SU-DHL-6 (cell line): ENCODE measurements at regions not wholly inside any gene's neighbourhood (a gene's known extent, or its start where the extent isn't known, plus 50 kb on each side); places are given as distances from the start of the nearest gene placed in this dataset.

Experiments
- H2AFZ ChIP-seq: fragments of 200-600 bp; sonication (generic); 2 replicates; pipeline ENCODE4 v1.6.1; 2014; ENCODE audit warnings: low read depth, mild to moderate bottlenecking, moderate library complexity, mixed read lengths, antibody characterized with exemption, low read length; ENCODE audit not compliant: severe bottlenecking
- H3F3A ChIP-seq: fragments of 200-600 bp; shearing (Covaris generic); 2 replicates; pipeline ENCODE4 v1.6.0; 2016; ENCODE audit warnings: antibody characterized with exemption, mild to moderate bottlenecking; ENCODE audit not compliant: insufficient read depth
- H3K27ac ChIP-seq: fragments of 200-600 bp; sonication (generic); 2 replicates; pipeline ENCODE4 v1.5.1; 2016; ENCODE audit warnings: low read depth, mild to moderate bottlenecking, low read length, moderate library complexity, mixed read lengths
- H3K27me3 ChIP-seq: fragments of 200-600 bp; sonication (generic), shearing (Covaris generic); 2 replicates; pipeline ENCODE4 v1.6.0; 2014; ENCODE audit warnings: mild to moderate bottlenecking, low read length
- H3K36me3 ChIP-seq: fragments of 200-600 bp; sonication (generic); 2 replicates; pipeline ENCODE4 v1.6.1; 2014; ENCODE audit warnings: mild to moderate bottlenecking, low read length, mixed read lengths
- H3K4me2 ChIP-seq: fragments of 300-600, 200-600 bp; shearing (Covaris generic), sonication (generic); 2 replicates; pipeline ENCODE4 v1.6.0; 2014; ENCODE audit warnings: low read length, low read depth, mild to moderate bottlenecking; ENCODE audit not compliant: poor library complexity, severe bottlenecking
- H3K4me3 ChIP-seq: fragments of 200-600 bp; sonication (generic); 2 replicates; pipeline ENCODE4 v1.5.1; 2014; ENCODE audit warnings: antibody characterized with exemption, low read length, mild to moderate bottlenecking, mixed read lengths; ENCODE audit not compliant: insufficient read depth, poor library complexity, severe bottlenecking
- H3K79me2 ChIP-seq: fragments of 200-600 bp; sonication (generic); 2 replicates; pipeline ENCODE4 v1.6.1; 2014; ENCODE audit warnings: mild to moderate bottlenecking, low read length, moderate library complexity; ENCODE audit not compliant: insufficient read depth
- H3K9ac ChIP-seq: fragments of 200-600 bp; sonication (generic); 2 replicates; pipeline ENCODE4 v1.7.0; 2014; ENCODE audit warnings: mild to moderate bottlenecking, low read length
- H3K9me2 ChIP-seq: fragments of 200-600 bp; sonication (generic); replicated peaks from 2 replicates; pipeline ENCODE4 v1.6.1; 2014; ENCODE audit warnings: low read length; ENCODE audit not compliant: insufficient read depth
- H3K9me3 ChIP-seq: fragments of 200-600 bp; sonication (generic); 2 replicates; pipeline ENCODE4 v1.6.1; 2014; ENCODE audit warnings: low read length, mixed read lengths; ENCODE audit not compliant: insufficient read depth
- H4K20me1 ChIP-seq: fragments of 200-600 bp; sonication (generic); 2 replicates; pipeline ENCODE4 v1.6.1; 2014; ENCODE audit warnings: low read depth, mild to moderate bottlenecking, antibody characterized with exemption, low read length, moderate library complexity, mixed read lengths
- EZH2phosphoT487 ChIP-seq: fragments of 200-600 bp; sonication (generic), shearing (Covaris generic); conservative IDR thresholded peaks from 2 replicates; pipeline ENCODE4 v1.6.1; 2018; ENCODE audit warnings: mild to moderate bottlenecking, antibody characterized with exemption, low read length, moderate library complexity, mixed read lengths
- TF ChIP-seq, protein P1 (sequence below): fragments of 200-600 bp; sonication (generic); IDR thresholded peaks from one replicate; pipeline ENCODE4 v1.5.1; 2017; ENCODE audit warnings: antibody characterized with exemption, mild to moderate bottlenecking, low read length, moderate library complexity; ENCODE audit not compliant: insufficient read depth, poor library complexity, severe bottlenecking

DNA sequence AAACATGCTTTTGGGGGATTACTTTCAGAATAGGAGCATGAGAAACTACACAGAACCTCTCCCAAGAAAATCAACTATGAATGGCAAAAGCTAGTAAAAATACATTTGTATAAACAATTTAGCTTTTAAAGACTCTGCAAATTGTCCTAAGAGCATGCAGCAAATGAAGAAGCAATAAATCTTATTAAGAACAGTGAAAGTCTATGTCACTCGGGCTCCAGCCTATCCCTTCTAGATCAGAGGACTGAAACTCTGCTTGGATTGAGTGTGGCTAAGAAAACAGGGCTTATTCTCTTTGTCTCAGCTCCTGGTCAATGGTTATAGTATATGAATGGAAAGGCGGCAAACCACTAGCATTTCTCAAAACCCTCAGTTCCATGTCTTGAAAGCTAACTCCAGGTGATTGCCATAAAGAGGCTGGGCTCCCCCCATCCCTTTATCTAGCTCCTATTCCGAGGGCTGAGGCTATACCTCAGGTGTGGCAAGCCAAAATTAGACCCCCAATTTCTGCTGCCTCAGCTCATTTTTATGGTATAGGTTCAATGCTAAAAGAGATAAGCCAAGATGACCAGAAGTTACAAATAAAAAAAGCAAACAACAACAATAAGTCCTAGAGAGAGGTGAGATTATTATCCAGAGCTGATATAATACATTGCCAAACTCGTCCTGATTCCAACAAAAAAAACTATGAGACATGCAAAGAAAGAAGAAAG lies 953.2 kb downstream of the SLITRK6 start:
- H4K20me1 ChIP-seq, result no peaks in the 10 kb centered on the region
- no peaks in the 10 kb centered on the region for H3K9me2 ChIP-seq
- no peak overlapping the region for H3K27ac ChIP-seq
- TF ChIP-seq, protein P1, sequence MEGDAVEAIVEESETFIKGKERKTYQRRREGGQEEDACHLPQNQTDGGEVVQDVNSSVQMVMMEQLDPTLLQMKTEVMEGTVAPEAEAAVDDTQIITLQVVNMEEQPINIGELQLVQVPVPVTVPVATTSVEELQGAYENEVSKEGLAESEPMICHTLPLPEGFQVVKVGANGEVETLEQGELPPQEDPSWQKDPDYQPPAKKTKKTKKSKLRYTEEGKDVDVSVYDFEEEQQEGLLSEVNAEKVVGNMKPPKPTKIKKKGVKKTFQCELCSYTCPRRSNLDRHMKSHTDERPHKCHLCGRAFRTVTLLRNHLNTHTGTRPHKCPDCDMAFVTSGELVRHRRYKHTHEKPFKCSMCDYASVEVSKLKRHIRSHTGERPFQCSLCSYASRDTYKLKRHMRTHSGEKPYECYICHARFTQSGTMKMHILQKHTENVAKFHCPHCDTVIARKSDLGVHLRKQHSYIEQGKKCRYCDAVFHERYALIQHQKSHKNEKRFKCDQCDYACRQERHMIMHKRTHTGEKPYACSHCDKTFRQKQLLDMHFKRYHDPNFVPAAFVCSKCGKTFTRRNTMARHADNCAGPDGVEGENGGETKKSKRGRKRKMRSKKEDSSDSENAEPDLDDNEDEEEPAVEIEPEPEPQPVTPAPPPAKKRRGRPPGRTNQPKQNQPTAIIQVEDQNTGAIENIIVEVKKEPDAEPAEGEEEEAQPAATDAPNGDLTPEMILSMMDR, result no peak
- TF ChIP-seq EZH2phosphoT487, result no peak
- no peaks in the 10 kb centered on the region for H3F3A ChIP-seq
- H3K79me2 ChIP-seq, result no peaks in the 10 kb centered on the region
- no peaks in the 10 kb centered on the region for H3K36me3 ChIP-seq
- no peaks in the 10 kb centered on the region for H3K9me3 ChIP-seq
- H3K4me2 ChIP-seq, result no peak overlapping the region
- H3K9ac ChIP-seq, result no peak overlapping the region
- no peak overlapping the region for H2AFZ ChIP-seq
- H3K4me3 ChIP-seq, result no peak overlapping the region
- no peaks in the 10 kb centered on the region for H3K27me3 ChIP-seq

DNA sequence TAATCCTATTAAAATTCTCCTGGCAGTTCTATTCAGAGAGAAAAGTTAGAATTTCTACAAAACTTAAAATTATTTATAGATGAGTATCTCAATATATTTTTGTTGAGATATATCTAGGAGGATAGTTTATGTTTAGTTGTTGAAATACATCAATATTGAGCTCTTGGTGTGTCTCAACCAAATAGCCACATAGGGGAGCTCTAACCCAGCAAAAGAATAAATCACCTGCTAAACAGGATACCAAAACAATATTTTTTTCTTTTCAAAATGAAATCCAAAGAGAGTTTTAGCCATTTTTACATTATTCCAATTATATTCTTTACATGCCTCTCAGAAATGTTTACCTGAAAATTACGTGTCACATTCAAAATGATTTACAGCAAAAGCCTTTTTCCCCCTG lies 954.7 kb downstream of the SLITRK6 start:
- Histone ChIP-seq H3K9ac (no peak overlapping the region), H3K27ac (no peak overlapping the region), H3K79me2 (no peaks in the 10 kb centered on the region), H3K27me3 (no peaks in the 10 kb centered on the region), H4K20me1 (no peaks in the 10 kb centered on the region), H3K9me3 (no peaks in the 10 kb centered on the region), H3K4me3 (no peak overlapping the region), H2AFZ (no peak overlapping the region), H3K4me2 (no peak overlapping the region), H3F3A (no peaks in the 10 kb centered on the region), H3K9me2 (no peaks in the 10 kb centered on the region), H3K36me3 (no peaks in the 10 kb centered on the region)
- TF ChIP-seq, protein P1, result no peak
- TF ChIP-seq EZH2phosphoT487, result no peak

GRCh38 chr13:84843368-84843767 lies 955.9 kb downstream of the SLITRK6 start:
- Histone ChIP-seq H3K27ac (no peak overlapping the region), H4K20me1 (no peaks in the 10 kb centered on the region), H3K4me2 (no peak overlapping the region), H3K36me3 (no peaks in the 10 kb centered on the region), H3K9ac (no peak overlapping the region), H2AFZ (no peak overlapping the region), H3F3A (no peaks in the 10 kb centered on the region), H3K79me2 (no peaks in the 10 kb centered on the region), H3K4me3 (no peak overlapping the region), H3K9me2 (no peaks in the 10 kb centered on the region), H3K27me3 (no peaks in the 10 kb centered on the region), H3K9me3 (no peaks in the 10 kb centered on the region)
- no peak for TF ChIP-seq EZH2phosphoT487
- TF ChIP-seq, protein P1, result no peak
